Prostate gland (tissue), 2 donors: ENCODE measurements at regions not wholly inside any gene's neighbourhood (a gene's known extent, or its start where the extent isn't known, plus 50 kb on each side); places are given as distances from the start of the nearest gene placed in this dataset.

ENCODE experiments used
- POLR2A ChIP-seq: fragments of 450-650 bp; IDR thresholded peaks from one replicate; pipeline ENCODE4 v1.6.1; 2016; ENCODE audit warnings: antibody characterized with exemption, mild to moderate bottlenecking
- TF ChIP-seq, protein P1 (sequence below), 4 experiments: fragments of 200-600 bp in 2 of 4; fragments of 450-650 bp in 2 of 4; sonication (generic) in 2 of 4; IDR thresholded peaks; 1 replicate in 3 of 4; 2 replicates in 1 of 4; pipeline ENCODE4 v1.5.1; 2016 to 2019; ENCODE audit warnings: antibody characterized with exemption in 4 of 4, mild to moderate bottlenecking in 2 of 4, moderate library complexity in 2 of 4

DNA sequence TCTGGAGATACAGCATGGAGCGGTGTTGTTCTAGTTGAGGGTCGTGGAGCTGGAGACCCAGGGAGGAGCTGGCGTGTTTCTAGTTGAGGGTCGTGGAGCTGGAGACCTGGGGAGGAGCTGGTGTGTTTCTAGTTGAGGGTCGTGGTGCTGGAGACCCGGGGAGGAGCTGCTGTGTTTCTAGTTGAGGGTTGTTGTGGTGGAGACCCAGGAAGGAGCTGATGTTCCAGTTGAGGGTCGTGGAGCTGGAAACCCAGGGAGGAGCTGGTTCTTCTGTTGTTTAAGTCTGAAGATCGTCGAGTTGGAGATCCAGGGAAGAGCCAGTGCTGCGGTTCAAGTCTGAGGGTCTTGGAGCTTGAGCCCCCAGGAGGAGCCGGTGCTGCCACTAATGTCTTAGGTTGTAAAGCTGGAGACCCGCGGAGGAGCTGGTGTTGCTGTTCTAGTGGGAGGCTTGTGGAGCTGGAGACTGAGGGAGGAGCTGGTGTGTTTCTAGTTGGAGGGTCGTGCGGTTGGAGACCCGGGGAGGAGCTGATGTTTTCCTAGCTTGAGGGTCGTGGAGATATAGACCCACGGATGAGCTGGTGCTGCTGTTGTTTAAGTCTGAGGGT is 155.3 kb downstream of the RTP5 start:
- TF ChIP-seq, protein P1, sequence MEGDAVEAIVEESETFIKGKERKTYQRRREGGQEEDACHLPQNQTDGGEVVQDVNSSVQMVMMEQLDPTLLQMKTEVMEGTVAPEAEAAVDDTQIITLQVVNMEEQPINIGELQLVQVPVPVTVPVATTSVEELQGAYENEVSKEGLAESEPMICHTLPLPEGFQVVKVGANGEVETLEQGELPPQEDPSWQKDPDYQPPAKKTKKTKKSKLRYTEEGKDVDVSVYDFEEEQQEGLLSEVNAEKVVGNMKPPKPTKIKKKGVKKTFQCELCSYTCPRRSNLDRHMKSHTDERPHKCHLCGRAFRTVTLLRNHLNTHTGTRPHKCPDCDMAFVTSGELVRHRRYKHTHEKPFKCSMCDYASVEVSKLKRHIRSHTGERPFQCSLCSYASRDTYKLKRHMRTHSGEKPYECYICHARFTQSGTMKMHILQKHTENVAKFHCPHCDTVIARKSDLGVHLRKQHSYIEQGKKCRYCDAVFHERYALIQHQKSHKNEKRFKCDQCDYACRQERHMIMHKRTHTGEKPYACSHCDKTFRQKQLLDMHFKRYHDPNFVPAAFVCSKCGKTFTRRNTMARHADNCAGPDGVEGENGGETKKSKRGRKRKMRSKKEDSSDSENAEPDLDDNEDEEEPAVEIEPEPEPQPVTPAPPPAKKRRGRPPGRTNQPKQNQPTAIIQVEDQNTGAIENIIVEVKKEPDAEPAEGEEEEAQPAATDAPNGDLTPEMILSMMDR (IDR thresholded peaks at IDR 0.05), result no peak
- TF ChIP-seq POLR2A, result no peak
